ENCODE measurements at regions not wholly inside any gene's neighbourhood (a gene's known extent, or its start where the extent isn't known, plus 50 kb on each side); places are given as distances from the start of the nearest gene placed in this dataset.

DNA sequence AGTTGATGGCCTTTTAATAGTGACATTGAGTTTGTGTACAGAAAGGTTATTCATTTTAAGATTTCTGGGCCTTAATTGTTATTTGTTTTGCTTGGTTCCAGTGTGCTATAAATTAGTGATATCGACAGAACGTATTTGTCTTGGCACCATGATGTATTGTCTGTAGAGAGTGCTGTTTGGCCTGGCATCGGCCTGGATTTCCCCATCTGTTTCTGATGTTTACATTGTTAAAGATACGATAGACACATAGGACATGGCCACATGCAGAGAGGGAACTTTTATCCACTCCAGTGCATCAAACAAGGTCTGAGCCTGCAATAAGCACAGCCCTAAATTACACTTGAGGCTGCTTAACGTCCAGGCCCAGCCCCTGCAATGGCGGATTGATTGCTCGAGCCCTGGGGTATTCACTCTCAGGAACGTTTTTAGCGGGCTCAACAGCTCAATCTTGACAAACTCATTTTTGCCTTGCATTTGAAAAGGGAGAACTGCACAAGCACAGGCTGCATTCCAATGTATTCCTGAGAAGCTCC lies 144.7 kb downstream of the SLC4A3 start:
- no peak for DNase-seq

DNA sequence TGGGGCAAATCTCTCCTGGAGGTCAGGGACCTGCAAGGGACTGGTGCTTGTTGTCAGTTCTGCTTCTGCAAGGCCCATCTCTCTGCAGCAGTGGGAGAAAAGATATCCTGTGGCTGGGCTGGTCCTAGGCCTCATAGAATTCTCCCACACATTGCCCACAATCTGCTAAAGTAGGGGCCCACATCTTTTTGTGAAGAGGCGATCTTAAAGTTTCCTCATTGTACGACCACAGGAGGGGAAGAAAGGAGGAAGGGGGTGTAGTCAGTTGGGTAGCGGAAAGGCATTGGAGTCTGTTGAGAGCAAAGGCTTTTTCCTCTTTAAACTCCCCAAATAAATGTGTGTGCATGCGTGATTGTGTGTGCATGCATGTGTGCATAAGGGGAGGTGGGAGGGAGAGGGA lies 145.3 kb downstream of the SLC4A3 start:
- DNase-seq, result no peak

DNA sequence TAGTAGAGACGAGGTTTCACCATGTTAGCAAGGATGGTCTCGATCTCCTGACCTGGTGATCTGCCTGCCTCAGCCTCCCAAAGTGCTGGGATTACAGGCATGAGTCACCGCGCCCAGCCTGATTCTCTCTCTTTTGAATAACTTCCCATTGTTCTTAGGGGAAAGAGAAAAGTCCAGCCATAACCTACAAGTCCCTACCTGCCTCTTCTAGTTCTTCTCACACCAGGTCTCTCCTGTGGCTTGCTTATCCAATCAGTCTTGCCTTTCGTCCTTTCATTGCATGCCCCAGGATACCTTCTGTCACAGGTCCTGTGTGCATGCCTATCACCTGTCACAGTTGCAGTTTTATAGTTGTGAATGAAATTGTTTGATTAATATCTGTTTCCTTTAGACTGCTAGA lies 148.1 kb downstream of the SLC4A3 start:
- no peak for DNase-seq

DNA sequence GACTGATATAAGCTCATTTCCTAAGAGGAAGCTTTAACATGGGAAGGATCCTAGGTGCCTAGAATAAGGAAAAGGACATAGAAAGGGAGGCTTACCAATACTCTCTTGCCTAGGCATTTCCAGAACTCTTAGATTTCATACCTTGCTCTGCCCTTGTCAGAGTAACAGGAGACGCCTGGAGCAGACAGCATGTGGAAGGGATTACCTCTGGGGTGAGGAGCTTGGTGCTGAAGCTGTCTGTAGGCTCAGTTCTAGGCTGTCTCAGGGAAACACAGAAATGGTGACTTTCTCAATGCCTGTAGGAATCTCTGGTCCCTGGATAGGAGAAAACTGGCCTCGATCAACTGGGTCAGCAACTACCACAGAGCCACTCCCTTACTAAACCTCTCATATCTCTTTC lies 150.0 kb downstream of the SLC4A3 start:
- no peak for DNase-seq

DNA sequence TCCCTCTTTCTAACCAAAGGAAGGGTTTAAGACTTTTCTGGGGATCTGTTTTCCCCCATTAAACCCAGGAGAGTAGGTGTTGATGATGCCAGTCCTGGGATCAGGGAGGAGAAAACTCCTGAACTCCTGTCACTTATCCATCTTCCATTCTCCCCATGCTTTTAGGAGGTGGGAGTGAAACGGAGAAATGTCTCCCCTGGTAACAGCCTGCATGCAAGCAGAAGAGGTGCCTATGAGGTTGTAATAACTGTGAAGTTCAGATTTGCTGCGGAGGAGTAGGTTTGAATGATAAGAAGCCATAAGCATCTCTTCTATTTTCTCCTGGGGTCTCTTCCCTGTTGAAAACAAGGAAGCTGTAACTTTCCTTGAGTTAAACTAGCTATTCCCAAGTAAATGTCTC lies 150.8 kb downstream of the SLC4A3 start:
- no peak for DNase-seq

DNA sequence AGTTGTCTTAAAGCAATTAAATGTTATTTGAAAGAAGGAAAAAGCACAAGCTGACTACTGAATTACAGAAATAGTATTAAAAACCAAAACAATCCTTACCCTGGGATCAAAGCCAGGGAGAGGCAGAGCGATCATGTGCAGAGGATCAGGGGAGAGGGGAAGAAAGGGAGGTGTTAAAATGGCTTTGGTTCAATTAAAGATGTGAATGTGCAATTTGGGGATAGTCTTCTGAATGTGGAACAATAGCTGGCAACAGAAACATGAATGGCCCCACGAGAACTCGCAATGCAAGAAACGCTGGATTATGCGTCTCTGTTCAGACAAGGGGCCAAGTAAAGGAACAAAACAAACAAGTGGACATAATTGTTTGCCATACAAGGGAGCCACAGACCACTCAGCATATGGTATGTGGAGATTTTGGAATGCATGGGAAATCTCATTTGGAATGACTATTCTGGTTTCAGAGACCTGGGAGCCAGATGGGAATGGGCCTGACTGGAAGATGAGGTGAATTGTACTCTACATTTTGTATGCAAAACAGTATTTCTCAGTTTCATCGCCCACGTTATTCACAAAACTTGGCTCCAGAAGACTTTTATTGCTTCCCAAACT lies 155.4 kb downstream of the SLC4A3 start:
- no peak for DNase-seq

DNA sequence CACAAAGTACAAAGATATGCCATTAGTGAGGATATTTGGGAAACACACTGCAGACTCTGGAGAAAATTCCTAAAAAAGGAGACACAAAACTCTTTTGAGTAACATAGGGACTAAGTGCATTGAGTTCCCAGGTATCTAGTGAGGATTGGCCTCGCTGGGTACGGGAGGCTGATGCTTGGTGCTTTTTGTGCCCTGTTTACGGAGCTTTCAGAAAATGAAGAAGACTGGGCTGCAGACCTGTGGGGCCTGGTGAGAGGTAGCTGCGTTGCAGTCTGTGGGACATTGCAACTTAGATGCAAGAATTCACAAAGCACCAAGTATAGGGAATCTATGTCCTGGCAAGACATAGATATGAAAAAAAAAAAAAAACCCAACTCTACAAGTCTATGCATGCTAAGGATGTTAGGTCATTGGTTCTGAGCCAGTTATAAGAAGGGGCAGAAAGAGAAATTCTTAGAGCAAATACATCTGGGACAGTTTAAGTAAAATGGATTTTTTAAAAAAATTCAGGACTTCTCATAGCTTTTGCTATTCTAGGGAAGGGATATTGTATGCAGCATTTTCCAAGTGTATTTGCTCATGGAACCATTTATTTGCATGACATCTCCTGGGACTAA lies 156.0 kb downstream of the SLC4A3 start:
- no peak for DNase-seq

DNA sequence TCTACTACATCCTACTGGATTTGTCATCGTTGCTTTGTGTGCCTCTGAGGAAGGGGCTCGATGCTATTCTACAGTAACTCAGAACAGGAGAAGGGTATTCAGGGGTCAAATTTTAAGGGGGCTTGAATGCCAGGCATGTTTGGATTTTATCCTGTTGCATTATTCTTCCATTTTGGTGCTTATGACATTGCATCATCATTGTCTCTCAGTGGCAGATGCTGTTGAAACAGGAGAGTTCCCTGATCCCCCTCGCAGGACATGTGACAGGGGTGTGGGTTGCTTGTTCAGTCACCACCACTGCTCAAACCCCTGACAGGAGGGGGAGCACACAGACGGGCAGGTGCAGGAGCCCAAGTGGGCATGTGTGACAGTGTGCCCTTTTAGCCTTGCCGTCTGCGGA lies 156.7 kb downstream of the SLC4A3 start:
- DNase-seq, result no peak

DNA sequence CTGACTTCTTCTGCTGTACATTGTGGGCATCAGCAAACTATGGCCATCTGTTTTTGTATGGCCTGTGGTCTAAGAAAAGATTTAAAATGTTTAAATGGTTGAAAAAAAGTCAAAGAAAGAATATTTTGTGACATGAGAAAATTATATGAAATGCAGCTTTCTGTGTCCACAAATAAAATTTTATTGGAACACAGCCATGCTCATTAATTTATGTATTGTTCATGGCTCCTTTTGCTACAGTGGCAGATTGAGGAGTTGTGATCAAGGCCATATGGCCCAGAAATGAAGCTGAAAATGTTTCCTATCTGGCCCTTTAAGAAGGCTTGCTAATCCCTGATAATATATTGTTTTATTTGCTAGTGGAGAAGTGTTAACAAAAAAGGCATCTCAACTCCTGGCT lies 162.0 kb downstream of the SLC4A3 start:
- no peak for DNase-seq

DNA sequence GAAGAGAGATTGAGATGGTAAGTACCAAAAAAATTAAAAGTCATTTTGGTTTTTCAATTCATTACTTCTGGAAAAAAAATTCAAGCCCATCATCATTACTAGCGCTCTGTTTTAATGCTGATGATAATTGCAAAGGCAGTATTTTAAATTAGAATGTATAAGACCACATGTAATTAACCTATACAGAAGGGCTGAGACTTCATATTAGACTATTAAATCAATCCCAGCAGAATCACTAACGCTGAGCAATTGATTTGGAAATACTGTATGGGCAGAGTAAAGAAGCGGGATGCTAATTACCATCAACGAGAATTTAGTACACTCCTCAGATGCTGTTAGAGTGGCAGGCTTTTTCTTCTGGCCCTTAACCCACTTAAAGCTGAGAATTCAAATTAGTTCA lies 165.0 kb downstream of the SLC4A3 start:
- DNase-seq, result no peak

DNA sequence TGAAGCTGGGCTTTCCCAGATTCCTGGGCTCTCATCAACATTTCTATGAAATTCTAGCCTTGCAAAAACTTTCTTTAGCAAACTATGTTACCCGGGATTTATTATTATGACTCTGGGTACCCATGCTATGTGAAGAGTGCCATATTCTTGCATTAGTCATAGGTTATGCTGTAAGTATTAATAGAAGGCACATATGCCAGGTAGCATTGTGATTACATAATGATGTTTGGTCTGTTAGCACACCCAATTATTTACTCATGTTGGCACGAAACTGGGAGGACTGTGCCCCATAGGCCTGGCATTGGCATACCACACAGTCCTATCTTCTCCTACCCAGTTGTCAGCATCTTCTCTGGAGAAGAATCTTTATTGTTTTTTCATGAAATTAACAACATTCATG lies 171.0 kb downstream of the SLC4A3 start:
- DNase-seq, result no peak

DNA sequence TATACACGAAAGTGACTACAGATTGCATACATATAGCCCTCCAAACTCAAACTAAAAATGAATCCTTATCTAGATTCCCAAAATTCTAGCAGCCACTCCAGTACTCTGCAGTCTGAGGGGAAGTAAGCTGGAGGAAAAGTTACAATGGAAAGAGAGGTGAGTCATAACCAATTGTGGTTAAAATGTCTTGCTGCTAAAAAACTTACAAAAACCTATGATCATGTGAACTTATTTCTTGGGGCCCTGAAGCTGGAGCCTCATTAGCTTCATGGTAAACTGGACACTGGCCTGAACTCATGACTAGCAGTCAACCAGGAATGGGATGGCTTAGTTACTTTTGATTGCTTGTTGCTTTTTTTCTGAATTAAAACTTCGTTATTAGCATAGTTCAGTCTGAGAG lies 175.9 kb downstream of the SLC4A3 start:
- no peak for DNase-seq

DNA sequence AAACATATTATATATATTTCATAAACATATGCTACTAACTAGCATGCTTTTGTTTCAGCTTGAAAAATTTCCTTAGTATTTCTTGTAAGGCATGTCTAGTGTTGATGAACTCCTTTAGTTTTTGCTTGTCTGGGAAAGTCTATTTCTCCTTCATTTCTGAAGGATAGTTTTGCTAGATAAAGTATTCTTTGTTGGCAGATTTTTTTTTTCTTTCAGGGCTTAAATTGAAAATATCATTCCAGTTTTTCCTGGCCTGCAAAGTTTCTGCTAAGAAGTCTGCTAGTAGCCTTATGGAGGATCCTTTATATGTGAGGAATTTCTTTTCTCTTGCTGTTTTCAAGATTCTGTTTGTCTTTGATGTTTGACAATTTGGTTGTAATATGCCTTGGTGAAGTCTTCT lies 183.5 kb downstream of the SLC4A3 start:
- DNase-seq, result no peak

DNA sequence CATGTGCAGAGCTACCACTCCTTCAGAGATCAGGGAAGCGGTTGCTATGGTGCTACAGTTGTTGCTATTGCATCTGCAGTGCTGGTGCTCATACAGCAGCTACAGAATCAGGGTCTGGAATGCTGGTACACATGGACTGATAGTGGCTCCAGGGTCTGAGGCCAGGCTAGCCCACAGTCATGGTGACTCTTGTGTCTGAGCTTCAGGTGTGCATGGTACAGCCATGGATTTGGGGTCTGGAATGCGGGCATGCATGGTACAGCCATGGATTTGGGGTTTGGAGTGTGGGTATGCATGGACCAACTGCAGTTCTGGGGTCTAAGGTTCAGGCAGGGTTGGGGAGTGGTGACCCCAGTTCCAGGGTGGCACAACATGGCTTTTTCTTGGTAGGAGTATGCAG lies 185.2 kb downstream of the SLC4A3 start:
- DNase-seq, result no peak

DNA sequence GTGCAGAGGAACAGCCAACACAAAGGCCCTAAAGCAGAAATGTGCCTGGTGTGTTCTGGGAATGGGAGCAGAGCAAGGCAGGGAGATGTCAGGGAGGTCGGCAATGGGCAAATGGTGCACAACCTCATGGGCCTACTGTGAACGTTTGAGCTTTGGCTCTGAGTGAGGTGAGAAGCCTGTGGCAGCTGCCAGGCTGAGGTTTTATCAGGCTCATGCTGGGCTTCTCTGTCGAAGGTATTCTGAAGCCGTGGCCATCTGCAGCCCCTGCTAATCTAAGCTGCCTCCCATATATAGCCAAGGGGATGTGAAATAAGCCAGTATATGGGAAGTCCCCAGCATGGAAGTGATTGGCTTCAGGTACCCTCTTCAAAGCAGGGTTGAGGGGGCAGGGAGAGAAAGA lies 193.3 kb downstream of the SLC4A3 start:
- DNase-seq, result no peak

DNA sequence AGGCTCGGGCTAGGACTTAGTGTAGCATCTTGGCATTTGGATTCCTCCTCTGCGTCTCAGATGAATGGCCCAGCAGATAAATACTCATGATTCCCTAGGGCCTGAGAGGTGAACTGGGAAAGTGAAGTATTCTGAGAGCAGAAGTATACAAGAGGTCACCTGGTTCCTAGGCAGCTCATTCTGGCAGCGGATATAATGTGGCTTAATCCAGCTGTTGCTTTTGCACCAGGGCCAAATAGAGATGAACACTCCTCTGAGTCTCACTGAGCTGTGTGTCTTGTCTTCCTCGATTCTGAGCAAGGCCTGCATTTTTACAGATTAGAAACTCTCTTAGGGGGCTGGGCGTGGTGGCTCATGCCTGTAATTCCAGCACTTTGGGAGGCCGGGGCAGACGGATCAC lies 196.1 kb downstream of the SLC4A3 start:
- no peak for DNase-seq

DNA sequence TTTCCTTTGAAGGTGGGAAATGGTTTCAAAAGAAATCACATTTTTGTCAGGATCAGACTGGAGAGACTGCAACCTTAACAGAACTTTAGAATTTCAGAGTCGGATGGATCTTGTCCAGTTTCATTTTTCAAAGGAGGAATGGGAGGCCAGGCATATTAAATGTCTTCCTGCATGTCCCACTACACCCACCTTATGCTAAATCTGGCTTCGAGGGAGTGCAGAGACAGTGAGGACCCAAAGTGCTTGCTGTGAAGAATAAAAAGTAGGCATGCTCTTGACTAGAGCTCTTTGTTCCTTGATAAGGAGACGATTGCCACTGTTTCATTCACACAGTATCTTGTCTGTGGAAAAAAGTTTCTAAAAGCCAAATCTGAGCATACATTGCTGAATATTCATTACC lies 197.6 kb downstream of the SLC4A3 start:
- DNase-seq, result no peak

DNA sequence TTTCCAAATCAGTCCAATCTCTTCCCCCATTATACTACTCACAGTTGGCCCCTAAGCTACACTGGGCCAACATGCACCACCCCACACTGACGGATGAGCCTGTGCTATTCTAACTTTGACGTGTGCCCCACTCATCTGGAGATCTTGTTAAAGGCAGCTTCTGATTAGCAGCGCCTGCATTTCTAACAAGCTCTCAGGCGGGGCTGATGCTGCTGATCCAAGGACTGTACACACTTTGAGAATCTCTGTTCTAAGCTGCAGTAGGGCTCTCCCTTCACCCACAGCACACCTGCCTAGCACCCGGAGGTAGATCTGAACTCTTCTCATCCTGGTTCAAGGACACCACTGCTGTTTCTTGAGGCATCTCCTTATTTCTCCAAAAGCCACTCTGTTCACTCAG lies 200.7 kb downstream of the SLC4A3 start:
- no peak for DNase-seq

DNA sequence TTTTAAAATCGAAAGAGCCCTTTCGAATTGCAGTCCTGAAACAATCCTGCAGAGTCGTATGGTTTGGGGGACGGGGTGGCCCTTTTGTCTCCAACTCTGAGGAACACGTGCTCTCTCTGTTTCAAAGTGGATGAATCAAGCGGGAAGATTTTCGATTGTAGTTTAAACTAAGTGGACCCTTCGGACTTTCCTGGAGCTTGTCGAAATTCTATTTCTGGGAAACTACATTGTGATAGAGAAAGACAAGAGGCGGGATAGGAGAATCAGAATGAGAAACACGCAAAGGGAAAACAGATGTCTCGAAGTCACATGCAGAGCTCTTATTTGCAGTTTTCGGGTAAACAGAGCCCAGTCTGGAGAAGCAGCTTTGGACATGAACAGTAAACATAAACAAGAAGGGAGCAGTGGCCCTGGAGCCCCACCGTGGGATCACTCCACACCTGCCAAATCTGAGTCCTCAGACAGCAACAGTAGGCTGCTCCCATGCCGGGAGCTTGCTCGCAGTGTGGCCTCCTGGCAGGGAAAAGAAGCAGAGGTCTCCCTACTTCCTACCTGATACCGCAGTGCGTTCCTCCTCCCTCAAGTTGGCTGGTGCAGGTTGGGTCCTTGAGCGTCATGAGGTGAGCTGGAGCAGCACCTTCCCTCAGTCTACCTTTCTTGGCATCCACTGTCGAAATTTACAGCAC lies 202.4 kb downstream of the SLC4A3 start:
- DNase-seq, result no peak

DNA sequence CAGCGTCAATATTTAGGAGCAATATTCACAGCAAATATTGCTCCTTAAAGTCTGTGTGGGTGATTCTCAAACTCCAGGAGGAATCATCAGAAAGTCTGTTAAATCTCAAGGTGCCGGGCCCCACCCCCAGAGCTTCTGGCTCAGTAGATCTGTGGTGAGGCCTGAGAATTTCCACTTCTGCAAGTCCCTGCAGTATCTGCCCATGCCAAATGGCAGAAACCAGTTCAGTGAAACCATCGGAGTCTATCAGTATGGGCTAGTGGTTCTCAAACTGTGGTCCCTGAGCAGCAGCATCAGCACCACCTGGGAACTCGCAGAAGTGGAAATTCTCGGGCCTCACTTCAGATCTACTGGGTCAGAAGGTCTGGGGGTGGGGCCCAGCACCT lies 202.9 kb downstream of the SLC4A3 start:
- no peak for DNase-seq

DNA sequence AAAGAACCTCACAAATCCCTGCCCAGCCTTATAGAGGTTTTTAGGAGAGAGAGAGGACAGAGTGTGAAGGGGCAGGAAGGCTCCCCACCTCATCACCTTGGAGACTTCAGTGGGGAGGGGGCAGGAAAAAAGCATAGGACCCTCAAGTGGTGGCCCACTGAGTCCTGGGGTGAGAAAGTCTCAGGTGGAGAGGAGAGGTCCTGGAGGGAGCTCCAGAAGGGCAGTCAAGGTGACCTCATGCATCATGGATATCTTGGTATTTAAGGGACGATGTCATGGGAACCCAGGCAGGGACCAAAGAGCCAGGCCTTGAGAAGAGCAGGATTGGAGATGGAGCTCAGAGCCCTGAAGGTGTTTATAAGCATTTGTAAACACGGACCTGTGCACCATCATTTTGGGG lies 204.5 kb downstream of the SLC4A3 start:
- no peak for DNase-seq

DNA sequence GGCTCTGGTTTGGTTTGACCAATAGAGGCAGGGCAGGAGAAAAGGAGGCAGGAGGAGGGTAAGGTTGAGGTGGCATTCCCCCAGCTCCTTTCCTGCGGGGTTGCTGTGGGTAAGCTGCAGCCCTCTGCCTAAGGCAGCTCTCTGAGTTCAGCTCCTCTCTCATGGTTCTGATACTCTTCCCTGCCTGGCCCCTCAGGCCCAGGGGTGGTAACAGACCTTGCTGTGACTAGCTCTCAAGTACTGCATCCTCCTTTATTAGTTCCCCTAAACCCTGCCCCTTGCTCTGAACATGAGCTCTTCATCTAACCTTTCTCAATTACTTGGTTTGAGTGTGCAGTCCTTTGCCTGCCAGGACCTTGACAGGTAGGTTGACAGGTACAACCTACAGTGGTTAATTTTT lies 205.5 kb downstream of the SLC4A3 start:
- no peak for DNase-seq

DNA sequence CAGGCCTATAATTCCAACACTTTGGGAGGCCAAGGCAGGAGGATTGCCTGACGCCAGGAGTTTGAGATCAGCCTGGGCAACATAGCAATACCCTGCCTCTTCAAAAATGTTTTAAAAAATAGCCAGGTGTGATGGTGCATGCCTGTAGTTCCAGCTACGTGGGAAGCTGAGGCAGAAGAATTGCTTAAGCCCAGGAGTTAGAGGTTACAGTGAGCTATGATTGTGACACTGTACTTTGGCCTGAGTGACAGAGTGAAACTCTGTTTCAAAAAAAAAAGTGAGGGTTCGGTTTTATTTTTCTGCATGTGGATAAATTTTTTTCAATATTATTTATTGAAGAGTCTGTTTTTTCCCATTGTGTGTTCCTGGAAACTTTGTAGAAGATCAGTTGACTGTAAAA lies 208.1 kb downstream of the SLC4A3 start:
- no peak for DNase-seq

DNA sequence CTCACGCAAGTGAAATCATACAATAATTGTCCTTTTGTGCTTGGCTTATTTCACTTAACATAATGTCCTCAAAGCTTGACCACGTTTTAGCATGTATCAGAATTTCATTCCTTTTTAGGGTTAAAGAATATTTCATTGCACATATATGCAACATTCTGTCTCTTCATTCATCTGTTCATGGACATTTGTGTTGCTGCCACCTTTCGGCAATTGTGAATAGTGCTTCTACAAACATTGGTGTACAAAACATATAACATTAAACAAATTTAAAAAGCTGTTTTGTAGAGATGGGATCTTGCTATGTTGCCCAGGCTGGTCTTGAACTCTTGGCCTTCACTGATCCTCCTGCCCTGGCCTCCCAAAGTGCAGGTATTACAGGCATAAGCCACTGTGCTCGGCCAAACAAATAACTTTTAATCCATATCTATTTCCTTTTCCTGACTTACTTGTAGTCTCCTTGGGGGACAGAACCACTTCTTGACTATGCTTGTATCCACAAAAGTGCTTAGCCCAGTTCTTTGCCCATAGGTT lies 209.3 kb downstream of the SLC4A3 start:
- no peak for DNase-seq

All from suppressor macrophage (primary cell).